RCC 7860 (cell line): ENCODE measurements at regions not wholly inside any gene's neighbourhood (a gene's known extent, or its start where the extent isn't known, plus 50 kb on each side); places are given as distances from the start of the nearest gene placed in this dataset.

ENCODE experiments used
- DNase-seq: peaks from one replicate; pipeline ENCODE4 v3.0.0-alpha.2; 2015; ENCODE audit warnings: low spot score
- FAIRE-seq: peaks from 2 replicates; lab custom pipeline; 2012; peaks lifted over from hg19 to GRCh38; lab: Jason Lieb, UNC

GRCh38 chr5:35324679-35325078 is 94.4 kb upstream of the PRLR start:
- DNase-seq: no peak
- FAIRE-seq: no peak

GRCh38 chr5:35324201-35324600 is 93.9 kb upstream of the PRLR start:
- DNase-seq: no peak
- FAIRE-seq: no peak

GRCh38 chr5:35320029-35320428 is 89.7 kb upstream of the PRLR start:
- DNase-seq (no peak), FAIRE-seq (no peak)

GRCh38 chr5:35319333-35320002 is 89.2 kb upstream of the PRLR start:
- DNase-seq (peak; percentile 82), FAIRE-seq (peak; percentile 89)

- FAIRE-seq (no peak), DNase-seq (no peak)
Measured at GRCh38 chr5:35317586-35317985, 87.3 kb upstream of the PRLR start.

GRCh38 chr5:35316611-35317274 is 86.5 kb upstream of the PRLR start:
- peak; percentile 71 for FAIRE-seq
- no peak for DNase-seq

- FAIRE-seq: peak; percentile 95
- DNase-seq: peak; percentile 86
Measured at GRCh38 chr5:35313291-35313690, 83.0 kb upstream of the PRLR start.

GRCh38 chr5:35312267-35312666 is 82.0 kb upstream of the PRLR start:
- FAIRE-seq: no peak
- no peak for DNase-seq

GRCh38 chr5:35309365-35310130 is 79.3 kb upstream of the PRLR start:
- FAIRE-seq (peak; percentile 87), DNase-seq (no peak)

- FAIRE-seq (no peak), DNase-seq (no peak)
Measured at GRCh38 chr5:35308421-35308820, 78.1 kb upstream of the PRLR start.

- DNase-seq: no peak
- FAIRE-seq: no peak
Measured at GRCh38 chr5:35306716-35307365, 76.6 kb upstream of the PRLR start.

GRCh38 chr5:35305336-35306020 is 75.2 kb upstream of the PRLR start:
- FAIRE-seq (no peak), DNase-seq (no peak)

GRCh38 chr5:35304291-35304690 is 74.0 kb upstream of the PRLR start:
- no peak for FAIRE-seq
- DNase-seq: no peak

GRCh38 chr5:35303152-35303551 is 72.9 kb upstream of the PRLR start:
- no peak for FAIRE-seq

GRCh38 chr5:35302544-35302943 is 72.3 kb upstream of the PRLR start:
- DNase-seq (no peak), FAIRE-seq (no peak)

More at GRCh38 chr5:35303152-35303551, 72.9 kb upstream of the PRLR start:
- DNase-seq: no peak

- DNase-seq: no peak
- FAIRE-seq: no peak
Measured at GRCh38 chr5:35297755-35298154, 67.5 kb upstream of the PRLR start.

GRCh38 chr5:35294976-35295375 is 64.7 kb upstream of the PRLR start:
- DNase-seq: no peak
- FAIRE-seq: no peak

GRCh38 chr5:35294017-35294416 is 63.7 kb upstream of the PRLR start:
- FAIRE-seq (no peak), DNase-seq (no peak)

GRCh38 chr5:35285435-35285834 is 55.1 kb upstream of the PRLR start:
- DNase-seq (no peak), FAIRE-seq (no peak)

- no peak for FAIRE-seq
- no peak for DNase-seq
Measured at GRCh38 chr5:35285011-35285410, 54.7 kb upstream of the PRLR start.

GRCh38 chr5:35284364-35284763 is 54.1 kb upstream of the PRLR start:
- DNase-seq: no peak
- no peak for FAIRE-seq
